ENCODE measurements at regions not wholly inside any gene's neighbourhood (a gene's known extent, or its start where the extent isn't known, plus 50 kb on each side); places are given as distances from the start of the nearest gene placed in this dataset.

- DNase-seq, result no peak
These were observed 966.9 kb upstream of the TMEM132C start for GRCh38 chr12:127300075-127300474.

GRCh38 chr12:127300753-127301152 lies 966.2 kb upstream of the TMEM132C start:
- no peak for DNase-seq

- no peak for DNase-seq
These were observed 965.1 kb upstream of the TMEM132C start for GRCh38 chr12:127301876-127302275.

- no peak for DNase-seq
These were observed 961.9 kb upstream of the TMEM132C start for GRCh38 chr12:127304751-127305725.

GRCh38 chr12:127306604-127307215 lies 960.3 kb upstream of the TMEM132C start:
- DNase-seq, result no peak

- DNase-seq, result no peak
These were observed 959.4 kb upstream of the TMEM132C start for GRCh38 chr12:127307528-127307927.

- DNase-seq, result no peak
These were observed 958.8 kb upstream of the TMEM132C start for GRCh38 chr12:127308148-127308547.

- DNase-seq, result no peak
These were observed 956.4 kb upstream of the TMEM132C start for GRCh38 chr12:127310548-127310947.

GRCh38 chr12:127311720-127312364 lies 955.1 kb upstream of the TMEM132C start:
- DNase-seq, result no peak

GRCh38 chr12:127324681-127325080 lies 942.3 kb upstream of the TMEM132C start:
- no peak for DNase-seq

- no peak for DNase-seq
These were observed 939.0 kb upstream of the TMEM132C start for GRCh38 chr12:127327986-127328385.

GRCh38 chr12:127328867-127329266 lies 938.1 kb upstream of the TMEM132C start:
- no peak for DNase-seq

GRCh38 chr12:127334365-127334764 lies 932.6 kb upstream of the TMEM132C start:
- no peak for DNase-seq

GRCh38 chr12:127334912-127335644 lies 931.9 kb upstream of the TMEM132C start:
- DNase-seq, result no peak

- DNase-seq, result no peak
These were observed 930.6 kb upstream of the TMEM132C start for GRCh38 chr12:127336416-127336815.

GRCh38 chr12:127339065-127339464 lies 927.9 kb upstream of the TMEM132C start:
- no peak for DNase-seq

- no peak for DNase-seq
These were observed 926.6 kb upstream of the TMEM132C start for GRCh38 chr12:127340381-127340780.

- no peak for DNase-seq
These were observed 924.1 kb upstream of the TMEM132C start for GRCh38 chr12:127342861-127343260.

- no peak for DNase-seq
These were observed 923.0 kb upstream of the TMEM132C start for GRCh38 chr12:127343940-127344339.

- DNase-seq, result no peak
These were observed 915.4 kb upstream of the TMEM132C start for GRCh38 chr12:127351481-127352010.

- no peak for DNase-seq
These were observed 911.7 kb upstream of the TMEM132C start for GRCh38 chr12:127355061-127355841.

- DNase-seq, result no peak
These were observed 908.1 kb upstream of the TMEM132C start for GRCh38 chr12:127358888-127359287.
